ENCODE measurements at regions not wholly inside any gene's neighbourhood (a gene's known extent, or its start where the extent isn't known, plus 50 kb on each side); places are given as distances from the start of the nearest gene placed in this dataset.
A peak's percentile ranks its signal among the peaks of the same experiment; 100 is the strongest.

DNA sequence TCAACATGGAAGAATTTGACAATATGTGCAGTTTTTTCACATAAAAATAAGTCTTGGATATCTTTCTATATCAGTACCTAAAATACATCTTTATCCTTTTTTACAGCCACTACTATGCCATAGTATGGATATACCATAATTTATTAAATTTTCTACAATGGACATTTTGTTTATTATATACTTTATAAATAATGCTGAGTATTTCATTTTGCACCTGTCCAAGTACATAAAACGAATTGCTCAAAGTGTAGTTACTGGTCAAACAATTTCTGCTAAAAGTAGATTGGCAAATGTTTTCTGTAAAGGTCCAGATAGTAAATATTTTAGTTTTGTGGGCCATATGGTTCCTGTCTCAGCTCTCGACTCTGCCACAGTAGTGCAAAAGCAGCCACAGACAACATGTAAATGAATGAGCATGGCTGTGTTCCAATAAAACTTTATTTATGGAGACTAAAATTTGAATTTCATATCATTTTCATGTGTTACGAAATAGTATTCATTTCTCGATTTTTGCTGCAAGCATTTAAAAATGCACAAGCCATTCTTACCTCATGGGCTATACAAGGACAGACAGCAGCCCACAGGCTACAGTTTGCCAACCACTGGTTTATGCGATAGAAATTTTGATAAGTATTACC is 96.9 kb upstream of the STEAP1B start:
- no peak overlapping the region for H3K4me3 Mint-ChIP-seq
- POLR2A ChIA-PET: no interaction called here
- no peaks in the 10 kb centered on the region for H3K36me3 Mint-ChIP-seq (ENCODE audit: low read depth)
- CTCF ChIA-PET: no interaction called here
- H3K4me1 Mint-ChIP-seq (ENCODE audit: low read depth): no peaks in the 10 kb centered on the region
- no peaks in the 10 kb centered on the region for H3K9me3 Mint-ChIP-seq (ENCODE audit: insufficient read depth)
- DNase-seq (no peak), ATAC-seq (no peak)
- H3K27ac Mint-ChIP-seq: no peak overlapping the region
- H3K27me3 Mint-ChIP-seq (ENCODE audit: low read depth): peaks cover 59% of the 10 kb centered on the region

GRCh38 chr7:22594020-22594419 is 94.0 kb upstream of the STEAP1B start:
- CTCF ChIA-PET: interaction anchor here (0.9 kb wide), 1 partner anchor 20 kb away, joined by 3 read pairs; no protein-coding TSS in a partner anchor
- POLR2A ChIA-PET: interaction anchor here (1.1 kb wide), 1 partner anchor 20 kb away, joined by 3 read pairs; no protein-coding TSS in a partner anchor
- no peaks in the 10 kb centered on the region for H3K4me1 Mint-ChIP-seq (ENCODE audit: low read depth)
- ATAC-seq (no peak), DNase-seq (no peak)
- peaks cover 57% of the 10 kb centered on the region for H3K27me3 Mint-ChIP-seq (ENCODE audit: low read depth)
- H3K9me3 Mint-ChIP-seq (ENCODE audit: insufficient read depth): no peaks in the 10 kb centered on the region
- no peak overlapping the region for H3K27ac Mint-ChIP-seq
- H3K36me3 Mint-ChIP-seq (ENCODE audit: low read depth): no peaks in the 10 kb centered on the region
- H3K4me3 Mint-ChIP-seq: no peak overlapping the region

DNA sequence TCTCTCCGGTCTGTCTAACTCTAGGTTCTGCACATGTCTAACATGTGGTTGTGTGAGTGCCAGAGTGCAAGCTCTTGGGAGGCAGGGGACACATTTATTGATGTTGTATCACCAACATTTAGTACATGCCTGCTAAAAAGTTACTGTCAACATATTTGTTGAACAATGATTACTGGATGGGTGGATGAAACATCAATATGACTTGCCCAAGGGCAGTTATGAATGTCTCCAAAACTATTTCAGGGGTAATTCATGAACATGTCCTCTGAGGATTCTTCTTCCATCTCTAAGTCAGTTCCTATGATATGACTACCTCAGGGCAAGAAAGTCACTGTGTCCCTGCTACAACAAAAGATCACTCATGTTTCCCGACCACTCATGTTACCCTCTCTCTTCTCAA is 91.3 kb upstream of the STEAP1B start:
- ChIA-PET POLR2A (no interaction called here), CTCF (no interaction called here)
- DNase-seq (no peak), ATAC-seq (no peak)
- H3K4me1 Mint-ChIP-seq (ENCODE audit: low read depth): peaks cover 13% of the 10 kb centered on the region
- H3K27me3 Mint-ChIP-seq (ENCODE audit: low read depth): peaks cover 57% of the 10 kb centered on the region
- no peak overlapping the region for H3K4me3 Mint-ChIP-seq
- H3K27ac Mint-ChIP-seq: no peak overlapping the region
- no peaks in the 10 kb centered on the region for H3K36me3 Mint-ChIP-seq (ENCODE audit: low read depth)
- no peaks in the 10 kb centered on the region for H3K9me3 Mint-ChIP-seq (ENCODE audit: insufficient read depth)

- no peak for ATAC-seq
- POLR2A ChIA-PET: no interaction called here
- Mint-ChIP-seq H3K27ac (no peak overlapping the region), H3K36me3 (ENCODE audit: low read depth) (no peaks in the 10 kb centered on the region), H3K4me3 (no peak overlapping the region), H3K9me3 (ENCODE audit: insufficient read depth) (no peaks in the 10 kb centered on the region), H3K27me3 (ENCODE audit: low read depth) (peaks cover 51% of the 10 kb centered on the region), H3K4me1 (ENCODE audit: low read depth) (peaks cover 13% of the 10 kb centered on the region)
- DNase-seq: no peak
- CTCF ChIA-PET: no interaction called here
Observed at GRCh38 chr7:22589641-22590201, 89.7 kb upstream of the STEAP1B start.

DNA sequence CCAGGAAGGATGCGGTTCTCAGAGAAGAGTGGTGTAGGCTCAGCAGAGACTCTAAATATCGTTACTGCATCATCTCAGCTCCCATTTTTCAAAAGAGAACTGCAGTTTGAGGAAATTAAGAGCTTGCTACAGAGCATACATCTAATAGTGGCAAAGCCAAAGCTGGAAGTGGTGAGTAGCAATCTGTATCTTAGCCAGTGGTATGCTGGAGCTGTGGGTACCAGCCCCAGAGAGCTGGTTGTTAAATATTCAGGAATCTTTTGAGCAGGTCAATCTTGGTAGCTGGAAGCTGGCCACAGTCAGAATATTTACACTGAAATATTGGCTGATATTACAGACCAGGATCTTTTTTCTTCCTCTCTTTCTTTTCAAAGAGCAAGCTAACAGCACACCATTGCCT is 88.4 kb upstream of the STEAP1B start:
- POLR2A ChIA-PET: no interaction called here
- ATAC-seq (no peak), DNase-seq (no peak)
- no peak overlapping the region for H3K27ac Mint-ChIP-seq
- H3K36me3 Mint-ChIP-seq (ENCODE audit: low read depth): no peaks in the 10 kb centered on the region
- H3K4me1 Mint-ChIP-seq (ENCODE audit: low read depth): peaks cover 24% of the 10 kb centered on the region
- CTCF ChIA-PET: interaction anchor here (0.7 to 3.0 kb wide), 2 partner anchors 33 to 138 kb away, joined by 3 to 9 read pairs; partner anchors contain the start of gene IL6
- no peaks in the 10 kb centered on the region for H3K9me3 Mint-ChIP-seq (ENCODE audit: insufficient read depth)
- peaks cover 54% of the 10 kb centered on the region for H3K27me3 Mint-ChIP-seq (ENCODE audit: low read depth)
- H3K4me3 Mint-ChIP-seq: no peak overlapping the region

- Mint-ChIP-seq H3K9me3 (ENCODE audit: insufficient read depth) (no peaks in the 10 kb centered on the region), H3K27ac (no peak overlapping the region), H3K27me3 (ENCODE audit: low read depth) (peaks cover 57% of the 10 kb centered on the region), H3K4me1 (ENCODE audit: low read depth) (peaks cover 27% of the 10 kb centered on the region), H3K4me3 (no peak overlapping the region), H3K36me3 (ENCODE audit: low read depth) (no peaks in the 10 kb centered on the region)
- ATAC-seq (no peak), DNase-seq (no peak)
- ChIA-PET CTCF (interaction anchor here (3.0 kb wide), 1 partner anchor 139 kb away, joined by 9 read pairs; the partner anchor contains the start of gene IL6), POLR2A (no interaction called here)
Observed at GRCh38 chr7:22587322-22587721, 87.3 kb upstream of the STEAP1B start.

DNA sequence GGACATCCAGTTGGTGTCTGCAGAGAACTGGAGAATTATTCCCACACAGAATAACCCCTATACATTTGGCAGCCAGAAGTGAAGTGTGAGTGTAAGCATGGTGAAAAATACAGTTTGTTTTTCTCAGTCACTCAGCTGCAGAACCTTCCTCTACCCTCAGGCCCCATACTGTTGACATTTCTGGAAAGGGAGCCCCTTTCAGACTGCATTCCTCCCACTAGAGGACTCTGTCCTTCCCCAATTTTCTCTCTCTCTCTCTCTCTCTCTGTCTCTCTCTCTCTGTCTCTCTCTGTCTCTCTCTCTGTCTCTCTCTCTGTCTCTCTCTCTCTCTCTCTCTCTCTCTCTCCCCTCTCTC is 86.8 kb upstream of the STEAP1B start:
- Mint-ChIP-seq H3K36me3 (ENCODE audit: low read depth) (no peaks in the 10 kb centered on the region), H3K4me1 (ENCODE audit: low read depth) (peaks cover 27% of the 10 kb centered on the region), H3K27ac (no peak overlapping the region), H3K9me3 (ENCODE audit: insufficient read depth) (no peaks in the 10 kb centered on the region), H3K4me3 (no peak overlapping the region), H3K27me3 (ENCODE audit: low read depth) (peaks cover 57% of the 10 kb centered on the region)
- CTCF ChIA-PET: interaction anchor here (3.0 kb wide), 1 partner anchor 139 kb away, joined by 9 read pairs; the partner anchor contains the start of gene IL6
- DNase-seq (no peak), ATAC-seq (no peak)
- POLR2A ChIA-PET: no interaction called here

DNA sequence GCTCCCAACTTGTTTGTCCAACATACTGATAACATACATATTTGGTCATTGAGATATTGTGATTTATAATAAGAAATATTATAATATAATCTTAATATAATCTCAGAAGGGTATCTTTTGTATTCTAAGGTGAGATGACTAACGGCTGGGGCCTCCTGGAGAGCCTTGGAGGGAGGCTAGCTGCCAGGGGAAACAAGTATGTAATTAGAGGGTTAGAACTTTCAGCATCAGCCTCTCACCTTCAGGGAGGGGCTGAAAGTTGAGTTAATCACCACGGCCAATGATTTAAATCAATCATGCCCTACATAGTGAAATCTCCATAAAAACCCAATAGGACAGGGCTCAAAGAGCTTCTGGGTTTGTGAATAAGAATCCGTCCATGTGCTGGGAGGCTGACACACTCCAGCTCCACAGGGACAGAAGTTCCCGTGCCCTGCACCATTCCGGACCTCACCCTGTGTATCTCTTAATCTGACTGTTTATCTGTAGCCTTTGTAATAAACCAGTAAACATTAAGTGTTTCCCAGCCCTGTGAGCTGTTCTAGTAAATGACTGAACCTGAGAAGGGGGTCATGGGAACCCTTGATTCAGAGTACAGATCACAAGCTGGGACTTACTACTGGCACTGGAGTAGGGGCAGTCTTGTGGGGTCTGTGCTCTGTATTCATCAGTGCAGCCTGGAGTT is 86.3 kb upstream of the STEAP1B start:
- DNase-seq (no peak), ATAC-seq (no peak)
- Mint-ChIP-seq H3K27ac (no peak overlapping the region), H3K36me3 (ENCODE audit: low read depth) (no peaks in the 10 kb centered on the region), H3K4me1 (ENCODE audit: low read depth) (peaks cover 32% of the 10 kb centered on the region), H3K27me3 (ENCODE audit: low read depth) (peaks cover 58% of the 10 kb centered on the region), H3K4me3 (no peak overlapping the region), H3K9me3 (ENCODE audit: insufficient read depth) (no peaks in the 10 kb centered on the region)
- CTCF ChIA-PET: interaction anchor here (3.0 kb wide), 1 partner anchor 140 kb away, joined by 9 read pairs; the partner anchor contains the start of gene IL6
- POLR2A ChIA-PET: no interaction called here

DNA sequence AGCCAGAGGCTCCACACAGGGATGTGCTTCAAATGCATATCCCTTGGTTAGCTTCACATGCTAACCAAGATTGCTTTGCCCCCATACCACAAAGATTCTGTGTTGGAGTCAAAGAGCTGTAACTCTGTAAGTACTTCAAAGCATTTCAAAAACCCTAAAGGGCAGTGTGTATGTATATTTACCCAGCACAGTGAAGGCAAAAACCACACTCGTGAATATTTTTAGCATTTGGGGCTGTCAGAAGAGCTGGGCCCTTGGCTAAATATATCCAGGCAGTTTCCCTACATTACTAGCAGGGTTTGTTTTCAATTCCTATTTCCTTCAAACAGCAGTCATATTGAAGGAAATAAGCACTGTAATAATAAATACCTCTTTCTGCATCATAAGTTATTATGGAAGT is 84.2 kb upstream of the STEAP1B start:
- peaks cover 2% of the 10 kb centered on the region for H3K36me3 Mint-ChIP-seq (ENCODE audit: low read depth)
- no peak overlapping the region for H3K27ac Mint-ChIP-seq
- H3K4me3 Mint-ChIP-seq: no peak overlapping the region
- ChIA-PET POLR2A (interaction anchor here (0.6 kb wide), 1 partner anchor 543 kb away, joined by 3 read pairs; no protein-coding TSS in a partner anchor), CTCF (interaction anchor here (1.0 kb wide), 2 partner anchors 143 to 472 kb away, joined by 3 read pairs; partner anchors contain the start of gene IL6)
- H3K4me1 Mint-ChIP-seq (ENCODE audit: low read depth): peaks cover 44% of the 10 kb centered on the region
- peaks cover 53% of the 10 kb centered on the region for H3K27me3 Mint-ChIP-seq (ENCODE audit: low read depth)
- DNase-seq (no peak), ATAC-seq (no peak)
- no peaks in the 10 kb centered on the region for H3K9me3 Mint-ChIP-seq (ENCODE audit: insufficient read depth)

DNA sequence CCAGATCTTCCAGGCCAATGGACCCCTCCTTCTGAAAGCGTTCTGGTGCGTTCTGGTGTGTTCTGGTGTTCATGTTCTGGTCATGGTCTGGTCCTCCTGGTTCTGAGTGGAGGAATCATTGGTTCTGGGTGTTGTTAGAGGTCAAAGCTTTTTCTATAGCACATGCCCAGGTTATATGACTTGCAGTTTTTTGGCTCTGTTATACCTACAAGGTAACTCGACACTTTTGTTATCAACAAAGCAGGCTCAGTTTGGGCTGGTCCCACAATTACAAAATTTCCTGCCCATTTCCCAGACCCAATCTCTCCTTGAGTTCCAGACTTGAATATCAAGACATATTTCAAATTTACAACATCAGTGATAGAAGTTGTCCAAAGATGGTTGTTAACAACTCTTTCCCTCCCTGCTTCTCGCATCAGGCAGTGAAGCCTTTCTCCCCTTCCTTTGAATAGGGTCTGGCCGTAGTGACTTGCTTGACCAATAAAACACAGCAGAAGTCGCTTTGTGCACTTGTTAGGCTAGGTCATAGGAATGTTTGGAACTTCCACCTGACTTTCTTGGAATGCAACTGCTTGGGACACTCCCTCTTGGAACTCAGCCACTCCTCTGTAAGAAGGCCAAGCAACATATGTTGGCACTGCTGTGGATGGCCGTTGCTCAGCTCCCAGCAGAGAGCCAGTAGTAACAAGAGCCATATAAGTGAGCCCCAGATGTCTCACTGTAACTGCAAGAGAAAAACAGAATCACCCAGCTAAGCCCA is 83.1 kb upstream of the STEAP1B start:
- Mint-ChIP-seq H3K4me3 (no peak overlapping the region), H3K27me3 (ENCODE audit: low read depth) (peaks cover 53% of the 10 kb centered on the region), H3K36me3 (ENCODE audit: low read depth) (peaks cover 2% of the 10 kb centered on the region), H3K27ac (no peak overlapping the region), H3K9me3 (ENCODE audit: insufficient read depth) (no peaks in the 10 kb centered on the region), H3K4me1 (ENCODE audit: low read depth) (peaks cover 45% of the 10 kb centered on the region)
- DNase-seq: no peak
- ChIA-PET POLR2A (no interaction called here), CTCF (interaction anchor here (1.0 kb wide), 1 partner anchor 473 kb away, joined by 3 read pairs; no protein-coding TSS in a partner anchor)
- no peak for ATAC-seq

DNA sequence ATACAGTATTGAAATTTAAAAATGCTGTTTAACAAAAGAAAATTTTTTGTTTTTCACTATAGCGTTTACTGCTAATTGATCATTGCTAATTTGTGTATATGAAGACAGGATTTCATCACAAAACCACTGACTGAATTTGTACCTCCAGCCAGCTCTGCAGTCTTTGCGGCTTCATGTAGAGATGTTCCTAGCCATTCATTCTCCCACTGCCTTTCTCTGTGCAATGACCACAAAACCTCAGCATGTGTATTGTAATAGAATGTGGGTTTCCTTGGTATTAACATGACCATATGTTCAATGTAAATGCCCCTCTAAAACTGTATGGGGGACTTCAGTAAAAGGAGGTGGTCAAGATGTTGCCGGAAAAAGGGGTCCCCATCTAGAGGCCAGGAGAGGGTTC is 81.1 kb upstream of the STEAP1B start:
- peaks cover 54% of the 10 kb centered on the region for H3K27me3 Mint-ChIP-seq (ENCODE audit: low read depth)
- peaks cover 44% of the 10 kb centered on the region for H3K4me1 Mint-ChIP-seq (ENCODE audit: low read depth)
- ChIA-PET CTCF (interaction anchor here (1.3 to 2.4 kb wide), 2 partner anchors 21 to 145 kb away, joined by 5 to 13 read pairs; partner anchors contain the start of gene IL6), POLR2A (interaction anchor here (0.6 kb wide), 1 partner anchor 146 kb away, joined by 3 read pairs; the partner anchor contains the start of gene IL6)
- H3K9me3 Mint-ChIP-seq (ENCODE audit: insufficient read depth): no peaks in the 10 kb centered on the region
- H3K4me3 Mint-ChIP-seq: no peak overlapping the region
- ATAC-seq: no peak
- peaks cover 7% of the 10 kb centered on the region for H3K36me3 Mint-ChIP-seq (ENCODE audit: low read depth)
- H3K27ac Mint-ChIP-seq: no peak overlapping the region
- DNase-seq: peak; percentile 33
